HG02763 (cell line): ENCODE measurements at regions not wholly inside any gene's neighbourhood (a gene's known extent, or its start where the extent isn't known, plus 50 kb on each side); places are given as distances from the start of the nearest gene placed in this dataset.

ENCODE experiments used
- ATAC-seq: cut with Tn5 transposase; IDR thresholded peaks from one replicate; pipeline ENCODE4 v1.9.1; 2021; ENCODE audit warnings: mild to moderate bottlenecking, moderate library complexity; ENCODE audit not compliant: unreplicated experiment

- no peak for ATAC-seq
These were observed 410.7 kb downstream of the SIPA1L2 start for GRCh38 chr1:232218955-232219865.

DNA sequence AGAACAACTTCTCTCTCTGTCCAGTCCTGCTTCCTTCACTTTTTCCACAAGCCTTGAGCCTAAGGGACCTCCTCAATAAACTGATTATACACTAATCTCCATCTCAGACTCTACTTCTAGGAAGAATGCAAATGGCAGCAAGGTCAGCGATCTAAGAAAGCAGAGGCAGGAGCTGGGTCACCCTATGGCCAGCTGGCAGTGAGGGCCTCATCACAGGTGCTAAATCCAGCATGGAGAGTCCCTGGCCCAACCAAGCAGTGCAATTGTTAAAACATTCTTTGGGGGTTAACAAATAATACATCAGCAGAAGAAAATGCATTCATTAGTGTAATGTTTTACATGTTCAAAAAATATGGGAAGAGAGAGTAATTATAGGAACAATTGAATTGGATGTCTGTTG is 416.0 kb downstream of the SIPA1L2 start:
- no peak for ATAC-seq

DNA sequence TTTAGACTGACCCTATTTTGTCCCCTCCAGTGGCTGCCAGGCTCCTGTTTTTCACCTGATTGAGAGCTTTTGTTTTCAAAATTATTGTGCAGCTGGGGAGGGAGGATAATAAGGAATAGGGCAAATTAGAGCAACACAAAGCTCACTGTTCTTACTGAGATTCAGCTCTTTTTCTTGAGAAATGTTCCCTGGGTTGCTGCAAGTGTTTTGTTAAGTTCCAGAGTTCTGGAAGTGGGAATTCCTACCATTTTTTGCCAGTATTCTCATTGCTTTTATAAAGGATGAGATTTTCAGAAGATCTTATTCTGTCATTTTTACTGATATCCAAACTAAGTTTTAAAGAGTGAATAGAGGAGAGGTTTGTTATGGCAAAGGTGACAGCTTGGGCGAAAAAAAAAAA is 417.7 kb downstream of the SIPA1L2 start:
- no peak for ATAC-seq

- ATAC-seq: no peak
These were observed 418.8 kb downstream of the SIPA1L2 start for GRCh38 chr1:232211149-232211548.

DNA sequence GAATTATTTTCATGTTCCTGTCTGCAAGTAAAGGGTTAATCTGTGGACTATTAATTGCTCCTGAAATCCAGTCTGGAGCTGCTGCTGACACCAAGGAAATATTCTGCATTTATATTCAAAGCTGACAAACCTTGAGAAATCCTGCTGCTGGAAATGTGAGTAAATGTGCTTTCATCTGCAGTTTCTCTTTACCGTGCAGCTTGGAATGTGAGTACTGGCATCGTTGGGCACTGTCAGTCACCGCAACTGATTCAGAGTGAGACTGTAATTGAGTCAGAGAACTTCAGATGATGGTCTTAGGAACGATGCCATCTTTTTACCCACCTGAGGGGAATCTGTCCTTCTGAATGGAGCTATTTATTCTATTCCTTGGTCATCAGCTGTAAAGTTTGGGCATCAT is 420.6 kb downstream of the SIPA1L2 start:
- no peak for ATAC-seq

GRCh38 chr1:232207073-232207866 is 422.7 kb downstream of the SIPA1L2 start:
- ATAC-seq: no peak

DNA sequence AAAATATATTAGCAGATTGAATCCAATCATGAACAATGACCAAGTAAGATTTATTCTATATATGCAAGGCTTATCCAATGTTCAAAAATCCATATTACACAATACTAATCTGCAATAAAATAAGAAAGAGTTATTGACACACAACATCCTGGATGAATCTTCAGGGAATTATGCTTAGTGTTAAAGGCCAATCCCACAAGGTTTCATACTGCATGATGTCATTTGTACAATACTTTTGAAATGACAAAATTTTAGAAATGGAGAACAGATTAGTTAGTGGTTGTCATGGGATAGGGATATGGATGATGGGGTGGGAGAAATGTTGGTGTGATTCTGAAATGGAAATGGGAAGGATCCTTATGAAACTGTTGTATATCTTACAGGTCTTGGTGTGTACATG is 425.7 kb downstream of the SIPA1L2 start:
- no peak for ATAC-seq

DNA sequence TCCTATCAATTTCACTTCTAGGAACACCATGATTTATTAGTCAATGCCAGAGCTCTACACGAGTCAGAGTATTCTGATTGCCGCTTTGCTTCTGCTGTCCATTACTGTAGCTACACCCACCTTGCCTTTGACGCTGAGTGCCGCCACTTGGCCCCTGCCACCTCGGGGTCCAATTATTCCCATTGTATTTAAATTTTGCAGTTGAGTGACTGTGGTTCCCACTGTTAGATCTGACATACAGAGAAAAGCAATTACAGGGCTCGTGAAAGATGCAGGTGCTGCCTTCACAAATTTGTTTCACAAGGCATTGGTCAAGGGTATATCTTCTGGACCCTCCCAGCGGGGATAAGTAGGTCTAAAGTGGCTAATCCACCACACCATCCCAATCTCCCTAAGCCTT is 428.9 kb downstream of the SIPA1L2 start:
- ATAC-seq: no peak

- ATAC-seq: no peak
These were observed 433.9 kb downstream of the SIPA1L2 start for GRCh38 chr1:232196042-232196441.

DNA sequence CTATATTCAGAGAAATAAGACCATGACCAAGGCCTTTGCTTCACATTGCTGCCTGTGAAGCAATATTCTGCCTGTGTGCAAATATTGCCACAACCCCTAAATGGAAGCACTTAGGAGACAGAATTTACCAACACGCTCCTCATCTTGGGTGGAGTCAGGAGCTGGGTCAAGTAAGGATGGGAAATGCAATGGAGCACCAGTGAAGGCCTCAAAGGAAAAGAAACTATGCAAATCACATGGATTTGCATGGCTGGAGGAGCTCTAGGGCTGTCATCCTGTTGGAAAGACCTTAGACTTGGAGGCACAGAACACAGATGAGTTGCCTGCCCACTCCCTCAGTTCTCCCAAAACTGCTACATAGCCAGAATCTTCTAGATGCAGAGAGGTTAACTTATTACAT is 435.5 kb downstream of the SIPA1L2 start:
- ATAC-seq: no peak

GRCh38 chr1:232193451-232193783 is 436.5 kb downstream of the SIPA1L2 start:
- no peak for ATAC-seq

GRCh38 chr1:232192781-232193450 is 437.0 kb downstream of the SIPA1L2 start:
- no peak for ATAC-seq

DNA sequence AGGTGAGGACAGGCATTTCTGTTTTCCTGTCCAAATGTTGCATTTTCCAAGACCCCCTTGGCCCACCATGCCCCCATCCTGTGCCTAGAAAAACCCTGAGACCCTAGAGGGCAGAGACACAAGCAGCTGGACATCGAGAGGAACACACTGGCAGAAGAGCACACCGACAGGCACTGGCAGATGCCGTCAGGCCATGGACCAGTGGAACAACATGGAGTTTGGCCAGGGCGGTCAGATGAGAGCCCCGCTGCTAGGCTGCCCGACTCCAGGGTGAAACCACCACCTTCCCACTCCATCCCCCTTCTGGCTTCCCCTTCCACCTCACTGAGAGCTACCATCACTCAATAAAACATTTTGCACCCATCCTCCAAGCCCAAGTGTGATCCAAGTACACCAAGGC is 438.4 kb downstream of the SIPA1L2 start:
- no peak for ATAC-seq

GRCh38 chr1:232188318-232188717 is 441.6 kb downstream of the SIPA1L2 start:
- ATAC-seq: no peak

GRCh38 chr1:232186931-232187330 is 443.0 kb downstream of the SIPA1L2 start:
- ATAC-seq: no peak

GRCh38 chr1:232184561-232185530 is 445.1 kb downstream of the SIPA1L2 start:
- no peak for ATAC-seq

GRCh38 chr1:232183802-232184201 is 446.1 kb downstream of the SIPA1L2 start:
- no peak for ATAC-seq

GRCh38 chr1:232183266-232183800 is 446.6 kb downstream of the SIPA1L2 start:
- ATAC-seq: no peak

DNA sequence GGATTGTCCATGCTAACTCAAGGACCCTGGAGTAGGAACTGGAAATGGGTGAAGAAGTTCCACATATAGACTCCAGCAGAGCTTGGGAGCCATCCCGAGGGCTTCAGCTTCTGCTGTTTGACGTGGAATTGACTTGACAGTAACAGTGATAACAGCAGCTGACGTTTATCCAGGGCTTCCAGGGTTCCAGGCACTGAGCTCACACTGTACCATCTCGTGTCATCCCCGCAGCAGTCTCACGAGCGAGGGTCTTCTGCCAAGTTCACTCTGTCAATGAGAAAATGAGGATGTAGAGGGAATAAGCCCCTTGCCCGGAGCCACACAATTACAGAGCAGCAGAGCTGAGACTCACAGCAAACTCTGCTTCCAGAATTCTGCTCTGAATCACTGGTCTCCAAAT is 447.7 kb downstream of the SIPA1L2 start:
- ATAC-seq: no peak

- ATAC-seq: no peak
These were observed 449.2 kb downstream of the SIPA1L2 start for GRCh38 chr1:232180779-232181136.
